HCT116 (cell line): ENCODE measurements at regions not wholly inside any gene's neighbourhood (a gene's known extent, or its start where the extent isn't known, plus 50 kb on each side); places are given as distances from the start of the nearest gene placed in this dataset.

ENCODE experiments used
- ATAC-seq: fragments of 200-7000 bp; cut with Tn5 transposase; 2 replicates; pipeline ENCODE4 v1.9.1; 2020; ENCODE audit warnings: mild to moderate bottlenecking, moderate library complexity
- BruUV-seq: library from RNA; stranded (reverse); fragments of 400-500 nt; replicated peaks from 2 replicates; lab custom pipeline; 2021; lab: Mats Ljungman, UMichigan
- CTCF ChIA-PET: fragments of 300-600 bp; sonication (Branson Sonifier 250); formaldehyde crosslinking; loops from one replicate; lab custom pipeline; 2021; ENCODE audit warnings: antibody characterized with exemption; lab: Charles Lee
- POLR2A ChIA-PET: fragments of 300-600, 350-600 bp; sonication (Branson Sonifier 250); formaldehyde crosslinking; loops from one replicate; lab custom pipeline; 2021; ENCODE audit warnings: antibody characterized with exemption; lab: Charles Lee
- RAD21 ChIA-PET, 2 experiments: fragments of 300-600 bp; sonication (Branson Sonifier 250); formaldehyde crosslinking; loops; one replicate each; lab custom pipeline; 2023; ENCODE audit warnings: low total read pairs in 2 of 2; ENCODE audit not compliant: uncharacterized antibody in 2 of 2, unreplicated experiment in 2 of 2, low non-redundant PET in 1 of 2; lab: Charles Lee
- DNase-seq: peaks from one replicate; pipeline ENCODE4 v3.0.0-alpha.2; 2010; ENCODE audit warnings: low read depth, low spot score
- H2AFZ ChIP-seq: fragments of 200-600 bp; shearing (Covaris generic), sonication (generic); 2 replicates; pipeline ENCODE4 v1.6.1; 2017; ENCODE audit warnings: low read depth, mixed run types, mixed read lengths, antibody characterized with exemption, low read length; ENCODE audit not compliant: poor library complexity, severe bottlenecking
- H3K27ac ChIP-seq: 2 replicates; pipeline ENCODE4 v1.5.1; 2012; ENCODE audit warnings: low read depth, low read length
- H3K27me3 ChIP-seq: fragments of 200-600 bp; sonication (generic); 2 replicates; pipeline ENCODE4 v1.6.1; 2016; ENCODE audit warnings: mixed run types, low read length, mixed read lengths; ENCODE audit not compliant: insufficient read depth
- H3K36me3 ChIP-seq, 2 experiments: fragments of 200-500 bp in 1 of 2; fragments of 200-600 bp in 1 of 2; sonication (Bioruptor generic) in 1 of 2; sonication (generic) in 1 of 2; 2 replicates each; pipeline versions ENCODE4 v1.5.1 to v1.6.1; 2014 to 2016; ENCODE audit warnings: low read length in 2 of 2, inconsistent platforms in 1 of 2, mixed read lengths in 1 of 2, mixed run types in 1 of 2; ENCODE audit not compliant: insufficient read depth in 2 of 2, control insufficient read depth in 1 of 2
- H3K4me1 ChIP-seq, 2 experiments: fragments of 200-600 bp in 1 of 2; sonication (generic) in 1 of 2; 2 replicates each; pipeline versions ENCODE4 v1.5.1 to v1.6.1; 2012 to 2017; ENCODE audit warnings: low read length in 2 of 2, inconsistent platforms in 1 of 2, mild to moderate bottlenecking in 1 of 2, mixed read lengths in 1 of 2, mixed run types in 1 of 2, moderate library complexity in 1 of 2; ENCODE audit not compliant: insufficient read depth in 2 of 2, control insufficient read depth in 1 of 2
- H3K4me2 ChIP-seq: fragments of 200-600 bp; sonication (generic); 2 replicates; pipeline ENCODE4 v1.6.1; 2017; ENCODE audit warnings: mixed run types, low read length, mixed read lengths
- H3K4me3 ChIP-seq, 2 experiments: fragments of 200-600 bp in 1 of 2; sonication (generic) in 1 of 2; replicated peaks in 1 of 2; 2 replicates each; pipeline ENCODE4 v1.5.1; 2011 to 2016; ENCODE audit warnings: low read length in 2 of 2, control low read depth in 1 of 2, low read depth in 1 of 2, mild to moderate bottlenecking in 1 of 2, mixed read lengths in 1 of 2, mixed run types in 1 of 2
- H3K79me2 ChIP-seq: fragments of 200-600 bp; sonication (generic); 2 replicates; pipeline ENCODE4 v1.6.1; 2017; ENCODE audit warnings: mild to moderate bottlenecking, mixed run types, low read length, moderate library complexity, mixed read lengths; ENCODE audit not compliant: insufficient read depth
- H3K9ac ChIP-seq: fragments of 200-600 bp; sonication (generic); 2 replicates; pipeline ENCODE4 v1.6.1; 2016; ENCODE audit warnings: low read length, mixed read lengths
- H3K9me2 ChIP-seq: fragments of 200-600 bp; sonication (generic), shearing (Covaris generic); 2 replicates; pipeline ENCODE4 v1.6.1; 2017; ENCODE audit warnings: mixed run types, mild to moderate bottlenecking, moderate library complexity; ENCODE audit not compliant: insufficient read depth
- H3K9me3 ChIP-seq, 2 experiments: fragments of 200-500 bp in 1 of 2; fragments of 200-600 bp in 1 of 2; sonication (Bioruptor generic) in 1 of 2; sonication (generic) in 1 of 2; 2 replicates each; pipeline ENCODE4 v1.6.1; 2014 to 2017; ENCODE audit warnings: low read length in 2 of 2, mixed read lengths in 2 of 2, inconsistent platforms in 1 of 2, low read depth in 1 of 2, mild to moderate bottlenecking in 1 of 2, mixed run types in 1 of 2, moderate library complexity in 1 of 2; ENCODE audit not compliant: control insufficient read depth in 1 of 2, insufficient read depth in 1 of 2
- H4K20me1 ChIP-seq: fragments of 200-600 bp; sonication (generic), shearing (Covaris generic); 2 replicates; pipeline ENCODE4 v1.6.1; 2017; ENCODE audit warnings: mixed run types, mild to moderate bottlenecking, moderate library complexity; ENCODE audit not compliant: insufficient read depth
- ATF3 ChIP-seq: IDR thresholded peaks from 2 replicates; pipeline ENCODE4 v1.6.1; 2012
- CBX3 ChIP-seq: IDR thresholded peaks from 2 replicates; pipeline ENCODE4 v1.6.1; 2012; ENCODE audit warnings: low read depth
- CEBPB ChIP-seq: IDR thresholded peaks from 2 replicates; pipeline ENCODE4 v1.6.1; 2012; ENCODE audit warnings: low read depth
- CTCF ChIP-seq, 3 experiments: fragments of 200-600 bp in 1 of 3; sonication (generic) in 1 of 3; IDR thresholded peaks in 2 of 3; conservative IDR thresholded peaks in 1 of 3; 2 replicates each; pipeline ENCODE4 v1.5.1; 2012 to 2017; ENCODE audit warnings: low read depth in 2 of 3, low read length in 2 of 3, antibody characterized with exemption in 1 of 3, borderline replicate concordance in 1 of 3, control low read depth in 1 of 3, mild to moderate bottlenecking in 1 of 3, mixed read lengths in 1 of 3, mixed run types in 1 of 3, moderate library complexity in 1 of 3; ENCODE audit not compliant: insufficient read depth in 1 of 3
- EZH2phosphoT487 ChIP-seq: fragments of 200-600 bp; IDR thresholded peaks from 2 replicates; pipeline ENCODE4 v1.6.1; 2018; ENCODE audit warnings: antibody characterized with exemption, borderline replicate concordance
- FOSL1 ChIP-seq: IDR thresholded peaks from 2 replicates; pipeline ENCODE4 v1.6.1; 2012; ENCODE audit warnings: low read depth
- JUND ChIP-seq: IDR thresholded peaks from 2 replicates; pipeline ENCODE4 v1.6.1; 2012
- POLR2AphosphoS5 ChIP-seq: IDR thresholded peaks from 2 replicates; pipeline ENCODE4 v1.6.1; 2011; ENCODE audit warnings: mild to moderate bottlenecking, low read depth, low read length, moderate library complexity
- SIN3A ChIP-seq: IDR thresholded peaks from 2 replicates; pipeline ENCODE4 v1.6.1; 2012; ENCODE audit warnings: low read depth
- SP1 ChIP-seq: IDR thresholded peaks from 2 replicates; pipeline ENCODE4 v1.6.1; 2012; ENCODE audit warnings: low read depth
- SRF ChIP-seq: IDR thresholded peaks from 2 replicates; pipeline ENCODE4 v1.6.1; 2012; ENCODE audit warnings: low read depth
- TCF7L2 ChIP-seq: IDR thresholded peaks from 2 replicates; pipeline ENCODE4 v1.7.0; 2011; ENCODE audit warnings: borderline replicate concordance, inconsistent platforms; ENCODE audit not compliant: insufficient read depth, insufficient read length; ENCODE audit errors: extremely low read depth
- ZBTB33 ChIP-seq: IDR thresholded peaks from 2 replicates; pipeline ENCODE4 v1.6.1; 2011; ENCODE audit warnings: mild to moderate bottlenecking, low read length, moderate library complexity; ENCODE audit not compliant: insufficient replicate concordance; ENCODE audit errors: extremely low read depth
- ZFX ChIP-seq: fragments of 450-650 bp; IDR thresholded peaks from 2 replicates; pipeline ENCODE4 v1.6.1; 2017
- ZNF274 ChIP-seq: fragments of 200-500 bp; sonication (Bioruptor generic); IDR thresholded peaks from 2 replicates; pipeline ENCODE4 v1.6.1; 2014; ENCODE audit warnings: mild to moderate bottlenecking, low read depth, low read length, inconsistent platforms
- intact Hi-C: fragments of 100-400 bp; cut with micrococcal nuclease; formaldehyde crosslinking; loops from 2 replicates; pipeline ENCODE4 v1.10.0; 2022

GRCh38 chr1:72911656-72912055 lies 629.3 kb upstream of the NEGR1 start:
- no peaks in the 10 kb centered on the region for H3K79me2 ChIP-seq
- ChIA-PET RAD21 (no interaction called here), CTCF (no interaction called here), POLR2A (no interaction called here)
- no peak overlapping the region for H2AFZ ChIP-seq
- no peak overlapping the region for H3K9ac ChIP-seq
- BruUV-seq = no TSS peak
- no peak overlapping the region for H3K4me2 ChIP-seq
- no peak for ATAC-seq
- H3K9me3 ChIP-seq = peaks cover 6 to 12% of the 10 kb centered on the region in 2 experiments; a peak in 2 of 4 replicates
- H3K27ac ChIP-seq = no peak overlapping the region
- H3K4me1 ChIP-seq = no peaks in the 10 kb centered on the region
- intact Hi-C loops = no loop called here
- H3K36me3 ChIP-seq = no peaks in the 10 kb centered on the region
- TF ChIP-seq CEBPB (no peak), POLR2AphosphoS5 (no peak), SP1 (no peak), ZNF274 (no peak), JUND (no peak), CBX3 (no peak), EZH2phosphoT487 (no peak), CTCF (IDR thresholded peaks at IDR 0.05 in 2 of 3, conservative IDR thresholded peaks at IDR 0.05 in 1 of 3; ENCODE audit: borderline replicate concordance in 1 of 3, insufficient read depth in 1 of 3, low read depth in 2 of 3, low read length in 2 of 3) (no peak), SRF (no peak), ATF3 (no peak), TCF7L2 (no peak), FOSL1 (no peak), ZBTB33 (no peak), ZFX (no peak), SIN3A (no peak)
- no peak overlapping the region for H3K4me3 ChIP-seq
- DNase-seq = no peak
- no peaks in the 10 kb centered on the region for H4K20me1 ChIP-seq
- no peaks in the 10 kb centered on the region for H3K9me2 ChIP-seq
- H3K27me3 ChIP-seq = no peaks in the 10 kb centered on the region
